DOHH2 (cell line): ENCODE measurements at regions not wholly inside any gene's neighbourhood (a gene's known extent, or its start where the extent isn't known, plus 50 kb on each side); places are given as distances from the start of the nearest gene placed in this dataset.
"Not testable (repeated sequence)": the region's sequence is repeated elsewhere in the genome, so short reads cannot be mapped to it uniquely, and the experiment has no call there.

Experiments used
- CTCF ChIP-seq: fragments of 200-600 bp; sonication (generic); IDR thresholded peaks from one replicate; pipeline ENCODE4 v1.5.1; 2014; ENCODE audit warnings: antibody characterized with exemption, mild to moderate bottlenecking, low read depth, low read length; ENCODE audit not compliant: poor library complexity, severe bottlenecking
- EZH2phosphoT487 ChIP-seq: fragments of 200-600 bp; sonication (generic); IDR thresholded peaks from 2 replicates; pipeline ENCODE4 v1.6.1; 2017; ENCODE audit warnings: borderline replicate concordance, mild to moderate bottlenecking, antibody characterized with exemption, low read length, moderate library complexity, mixed read lengths

GRCh38 chr10:109809954-109810353 is 113.4 kb downstream of the XPNPEP1 start:
- not testable (repeated sequence) for TF ChIP-seq CTCF, EZH2phosphoT487
